Stimulated activated CD4-positive, alpha-beta T cell treated with anti-CD3 and anti-CD28 coated beads, Interleukin-1b, Interleukin-23, amount 100 ng/mL, for 48 hours (primary cell): ENCODE measurements at regions not wholly inside any gene's neighbourhood (a gene's known extent, or its start where the extent isn't known, plus 50 kb on each side); places are given as distances from the start of the nearest gene placed in this dataset.
"Not testable (repeated sequence)": the region's sequence is repeated elsewhere in the genome, so short reads cannot be mapped to it uniquely, and the experiment has no call there.

Source experiments
- DNase-seq: peaks from one replicate; pipeline ENCODE4 v3.0.0-alpha.2; 2020

- no peak for DNase-seq
Observed at GRCh38 chr3:139136469-139137202, 91.9 kb upstream of the PRR23C start.

- DNase-seq: no peak
Observed at GRCh38 chr3:139140553-139140952, 95.9 kb upstream of the PRR23C start.

GRCh38 chr3:139145980-139146379, 101.3 kb upstream of the PRR23C start:
- not testable (repeated sequence) for DNase-seq

- no peak for DNase-seq
Observed at GRCh38 chr3:139151530-139151929, 106.8 kb upstream of the PRR23C start.

GRCh38 chr3:139153434-139153833, 108.7 kb upstream of the PRR23C start:
- not testable (repeated sequence) for DNase-seq

- no peak for DNase-seq
Observed at GRCh38 chr3:139157161-139157932, 112.7 kb upstream of the PRR23C start.

- no peak for DNase-seq
Observed at GRCh38 chr3:139159356-139159755, 114.7 kb upstream of the PRR23C start.

- no peak for DNase-seq
Observed at GRCh38 chr3:139173372-139174108, 128.8 kb upstream of the PRR23C start.

- DNase-seq: no peak
Observed at GRCh38 chr3:139180489-139180888, 135.8 kb upstream of the PRR23C start.

GRCh38 chr3:139182143-139182542, 137.5 kb upstream of the PRR23C start:
- DNase-seq: no peak

- DNase-seq: no peak
Observed at GRCh38 chr3:139182598-139182997, 137.9 kb upstream of the PRR23C start.

- DNase-seq: no peak
Observed at GRCh38 chr3:139185527-139185926, 140.8 kb upstream of the PRR23C start.

- DNase-seq: no peak
Observed at GRCh38 chr3:139187154-139187553, 142.5 kb upstream of the PRR23C start.

- no peak for DNase-seq
Observed at GRCh38 chr3:139187648-139188047, 143.0 kb upstream of the PRR23C start.

- no peak for DNase-seq
Observed at GRCh38 chr3:139189943-139190342, 145.3 kb upstream of the PRR23C start.

GRCh38 chr3:139194421-139194820, 149.4 kb upstream of the MRPS22 start:
- DNase-seq: not testable (repeated sequence)

- not testable (repeated sequence) for DNase-seq
Observed at GRCh38 chr3:139196146-139196545, 147.7 kb upstream of the MRPS22 start.

- DNase-seq: no peak
Observed at GRCh38 chr3:139197251-139197650, 146.6 kb upstream of the MRPS22 start.

GRCh38 chr3:139198186-139198585, 145.6 kb upstream of the MRPS22 start:
- DNase-seq: no peak

- no peak for DNase-seq
Observed at GRCh38 chr3:139198929-139199328, 144.9 kb upstream of the MRPS22 start.

- no peak for DNase-seq
Observed at GRCh38 chr3:139199421-139200010, 144.3 kb upstream of the MRPS22 start.

GRCh38 chr3:139201446-139202225, 142.2 kb upstream of the MRPS22 start:
- no peak for DNase-seq
